Natural killer cell (primary cell): ENCODE measurements at regions not wholly inside any gene's neighbourhood (a gene's known extent, or its start where the extent isn't known, plus 50 kb on each side); places are given as distances from the start of the nearest gene placed in this dataset.
"Not testable (repeated sequence)": the region's sequence is repeated elsewhere in the genome, so short reads cannot be mapped to it uniquely, and the experiment has no call there.

Experiments used
- ATAC-seq, 3 donors: fragments of 150-1000 bp in 2 of 3; fragments of 200-7000 bp in 1 of 3; cut with Tn5 transposase; 1 replicate in 1 of 3; 2 replicates in 2 of 3; pipeline ENCODE4 v1.10.0; 2021; ENCODE audit warnings: mild to moderate bottlenecking in 2 of 3, moderate library complexity in 2 of 3
- DNase-seq, 2 donors: peaks; one replicate each; pipeline versions ENCODE4 v3.0.0 to v3.0.0-alpha.2; 2013 to 2021; ENCODE audit warnings: mixed read lengths in 1 of 2
- H3K27ac ChIP-seq: one replicate; pipeline ENCODE4 v1.5.1; 2013; ENCODE audit warnings: mild to moderate bottlenecking, low read length
- H3K27me3 ChIP-seq: one replicate; pipeline ENCODE4 v1.6.1; 2013; ENCODE audit warnings: low read length; ENCODE audit not compliant: control insufficient read depth, insufficient read depth
- H3K36me3 ChIP-seq: one replicate; pipeline ENCODE4 v1.6.1; 2013; ENCODE audit warnings: low read length; ENCODE audit not compliant: control insufficient read depth, insufficient read depth
- H3K4me1 ChIP-seq: one replicate; pipeline ENCODE4 v1.6.1; 2013; ENCODE audit warnings: low read length; ENCODE audit not compliant: control insufficient read depth, insufficient read depth
- H3K4me3 ChIP-seq: one replicate; pipeline ENCODE4 v1.5.1; 2013; ENCODE audit warnings: low read length
- H3K9me3 ChIP-seq: one replicate; pipeline ENCODE4 v1.6.1; 2013; ENCODE audit warnings: low read length; ENCODE audit not compliant: control insufficient read depth, insufficient read depth
- H3K27ac Mint-ChIP-seq, 2 donors: one replicate each; pipeline ENCODE4 v1.8.0; 2022; ENCODE audit warnings: mild to moderate bottlenecking in 2 of 2, mixed read lengths in 2 of 2, moderate library complexity in 1 of 2
- H3K27me3 Mint-ChIP-seq, 2 donors: one replicate each; pipeline ENCODE4 v1.8.0; 2022; ENCODE audit warnings: low read depth in 2 of 2, mixed read lengths in 2 of 2
- H3K36me3 Mint-ChIP-seq: one replicate; pipeline ENCODE4 v1.8.0; 2022; ENCODE audit warnings: mixed read lengths
- H3K4me1 Mint-ChIP-seq, 2 donors: one replicate each; pipeline ENCODE4 v1.8.0; 2022; ENCODE audit warnings: mixed read lengths in 2 of 2
- H3K4me3 Mint-ChIP-seq: one replicate; pipeline ENCODE4 v1.8.0; 2022; ENCODE audit warnings: mild to moderate bottlenecking, moderate library complexity, mixed read lengths
- H3K9me3 Mint-ChIP-seq, 2 donors: one replicate each; pipeline ENCODE4 v1.8.0; 2022; ENCODE audit warnings: mixed read lengths in 2 of 2
- WGBS: methylation state at CpG from one replicate; pipeline ENCODE4 v1.1.7; 2013; ENCODE audit warnings: missing lambda C conversion rate; ENCODE audit not compliant: insufficient coverage; 5-methylcytosine and 5-hydroxymethylcytosine counted together
- intact Hi-C: fragments of 100-400 bp; cut with micrococcal nuclease; formaldehyde crosslinking; loops from one replicate; pipeline ENCODE4 v1.14.2; 2022
- TF ChIP-seq, protein P1 (sequence below): fragments of 200-600 bp; IDR thresholded peaks from one replicate; pipeline ENCODE4 v1.8.0; 2022; ENCODE audit warnings: antibody characterized with exemption

- TF ChIP-seq, protein P1, sequence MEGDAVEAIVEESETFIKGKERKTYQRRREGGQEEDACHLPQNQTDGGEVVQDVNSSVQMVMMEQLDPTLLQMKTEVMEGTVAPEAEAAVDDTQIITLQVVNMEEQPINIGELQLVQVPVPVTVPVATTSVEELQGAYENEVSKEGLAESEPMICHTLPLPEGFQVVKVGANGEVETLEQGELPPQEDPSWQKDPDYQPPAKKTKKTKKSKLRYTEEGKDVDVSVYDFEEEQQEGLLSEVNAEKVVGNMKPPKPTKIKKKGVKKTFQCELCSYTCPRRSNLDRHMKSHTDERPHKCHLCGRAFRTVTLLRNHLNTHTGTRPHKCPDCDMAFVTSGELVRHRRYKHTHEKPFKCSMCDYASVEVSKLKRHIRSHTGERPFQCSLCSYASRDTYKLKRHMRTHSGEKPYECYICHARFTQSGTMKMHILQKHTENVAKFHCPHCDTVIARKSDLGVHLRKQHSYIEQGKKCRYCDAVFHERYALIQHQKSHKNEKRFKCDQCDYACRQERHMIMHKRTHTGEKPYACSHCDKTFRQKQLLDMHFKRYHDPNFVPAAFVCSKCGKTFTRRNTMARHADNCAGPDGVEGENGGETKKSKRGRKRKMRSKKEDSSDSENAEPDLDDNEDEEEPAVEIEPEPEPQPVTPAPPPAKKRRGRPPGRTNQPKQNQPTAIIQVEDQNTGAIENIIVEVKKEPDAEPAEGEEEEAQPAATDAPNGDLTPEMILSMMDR = no peak
- no peaks in the 10 kb centered on the region for H3K9me3 Mint-ChIP-seq
- H3K27ac ChIP-seq = no peak overlapping the region
- peaks cover 5% of the 10 kb centered on the region for H3K4me1 ChIP-seq
- no peak overlapping the region for H3K4me3 ChIP-seq
- ATAC-seq (no peak), DNase-seq (no peak)
- H3K27ac Mint-ChIP-seq = no peak overlapping the region
- 51% methylated on average over 9 of the region's 10 CpGs for WGBS
- no peak overlapping the region for H3K4me3 Mint-ChIP-seq
- H3K9me3 ChIP-seq = no peaks in the 10 kb centered on the region
- intact Hi-C loops = loop anchor here (10.0 kb wide), 1 partner anchor 1755 kb away; no protein-coding TSS in a partner anchor
- peaks cover 9 to 24% of the 10 kb centered on the region in 2 donors for H3K4me1 Mint-ChIP-seq
- H3K36me3 Mint-ChIP-seq = no peaks in the 10 kb centered on the region
- H3K36me3 ChIP-seq = no peaks in the 10 kb centered on the region
- H3K27me3 Mint-ChIP-seq = peaks cover 0 to 4% of the 10 kb centered on the region in 2 donors
- no peaks in the 10 kb centered on the region for H3K27me3 ChIP-seq
Measured at GRCh38 chr3:139110072-139110830, 65.6 kb upstream of the PRR23C start.

DNA sequence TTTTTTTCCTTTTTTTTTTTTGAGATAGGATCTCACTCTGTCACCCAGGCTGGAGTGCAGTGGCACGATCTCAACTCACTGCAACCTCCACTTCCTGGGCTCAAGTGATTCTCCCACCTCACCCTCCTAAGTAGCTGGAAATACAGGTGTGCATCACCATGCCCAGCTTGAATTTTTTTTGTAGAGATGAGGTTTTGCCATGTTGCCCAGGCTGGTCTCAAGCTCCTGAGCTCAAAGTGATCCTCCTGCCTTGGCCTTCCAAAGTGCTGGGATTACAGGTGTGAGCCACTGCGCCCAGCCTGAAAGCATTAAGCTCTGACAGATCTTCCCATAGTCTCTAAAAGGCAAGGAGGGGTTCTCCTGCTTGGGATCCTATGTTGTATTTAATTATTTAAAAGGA is 66.2 kb upstream of the PRR23C start:
- not testable (repeated sequence) for DNase-seq, H3K27ac ChIP-seq, H3K27me3 Mint-ChIP-seq, H3K27me3 ChIP-seq, H3K27ac Mint-ChIP-seq, H3K9me3 ChIP-seq, ATAC-seq, H3K4me1 ChIP-seq, H3K4me3 ChIP-seq, H3K36me3 Mint-ChIP-seq, H3K9me3 Mint-ChIP-seq, H3K4me3 Mint-ChIP-seq, H3K36me3 ChIP-seq
- peaks cover 9 to 24% of the 10 kb centered on the region in 2 donors for H3K4me1 Mint-ChIP-seq
- intact Hi-C loops = loop anchor here (10.0 kb wide), 1 partner anchor 1754 kb away; no protein-coding TSS in a partner anchor
- WGBS = 69% methylated on average over 2 of the region's 2 CpGs

DNA sequence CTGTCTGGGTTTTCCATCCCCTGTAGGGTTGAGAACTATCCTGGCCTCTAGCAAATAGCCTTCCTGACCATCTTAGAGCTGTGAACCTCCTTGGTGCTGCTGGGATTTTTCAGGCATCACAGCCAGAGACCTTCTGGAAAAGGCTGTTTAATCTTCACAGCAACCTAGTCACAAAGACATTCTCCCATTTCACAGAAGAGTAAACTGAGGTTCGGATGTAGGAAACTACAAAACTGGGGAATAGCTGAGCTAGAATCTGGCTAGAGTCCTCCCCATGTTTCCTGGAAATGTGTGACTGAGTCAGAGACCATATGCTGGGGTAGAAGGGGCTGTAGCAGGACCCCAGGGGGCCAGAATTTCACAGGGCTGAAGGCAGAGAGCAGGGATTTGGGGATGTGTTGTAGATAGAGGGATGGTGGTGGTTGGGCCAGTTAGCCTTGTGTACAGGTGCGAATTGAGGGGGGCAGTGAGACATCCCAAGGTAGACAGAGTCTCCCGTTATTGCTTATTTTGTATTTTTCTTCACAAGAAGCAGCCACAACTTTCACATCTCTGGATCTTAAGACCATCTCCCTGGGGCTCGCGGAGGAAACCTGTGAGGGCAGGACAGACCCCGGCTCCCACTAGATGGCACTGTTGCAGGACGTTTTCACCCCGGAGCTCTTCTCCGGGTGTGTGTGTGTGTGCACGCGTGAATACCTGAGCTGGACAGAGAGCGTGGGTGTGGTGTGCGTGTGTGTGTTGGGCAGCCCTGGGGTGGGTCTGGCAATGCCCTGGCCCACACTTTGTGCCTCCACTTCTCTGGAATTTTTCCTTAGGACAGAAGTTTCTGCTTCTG is 66.9 kb upstream of the PRR23C start:
- H3K27ac ChIP-seq = no peak overlapping the region
- H3K36me3 ChIP-seq = no peaks in the 10 kb centered on the region
- no peaks in the 10 kb centered on the region for H3K9me3 ChIP-seq
- no peaks in the 10 kb centered on the region for H3K27me3 ChIP-seq
- no peaks in the 10 kb centered on the region for H3K9me3 Mint-ChIP-seq
- TF ChIP-seq, protein P1 = peak; percentile 36
- peaks cover 5% of the 10 kb centered on the region for H3K4me1 ChIP-seq
- ATAC-seq (peak; percentile 52 to 75 (median 68)), DNase-seq (peak; percentile 34 to 66)
- H3K27me3 Mint-ChIP-seq = peaks cover 0 to 4% of the 10 kb centered on the region in 2 donors
- intact Hi-C loops = loop anchor here (2.0 to 10.0 kb wide), 2 partner anchors 217 to 1753 kb away; no protein-coding TSS in a partner anchor
- no peak overlapping the region for H3K4me3 ChIP-seq
- peaks cover 9 to 24% of the 10 kb centered on the region in 2 donors for H3K4me1 Mint-ChIP-seq
- H3K36me3 Mint-ChIP-seq = no peaks in the 10 kb centered on the region
- H3K27ac Mint-ChIP-seq = no peak overlapping the region
- H3K4me3 Mint-ChIP-seq = no peak overlapping the region
- 12% methylated on average over 12 of the region's 13 CpGs for WGBS

GRCh38 chr3:139112230-139112558 is 67.5 kb upstream of the PRR23C start:
- DNase-seq (no peak), ATAC-seq (peak in 2 of 3 donors; percentile 4 to 18)
- Mint-ChIP-seq H3K4me1 (peaks cover 9 to 24% of the 10 kb centered on the region in 2 donors), H3K4me3 (no peak overlapping the region), H3K27ac (no peak overlapping the region), H3K9me3 (no peaks in the 10 kb centered on the region), H3K36me3 (no peaks in the 10 kb centered on the region), H3K27me3 (peaks cover 0 to 4% of the 10 kb centered on the region in 2 donors)
- WGBS = 0% methylated on average over 1 of the region's 1 CpG
- no peaks in the 10 kb centered on the region for H3K9me3 ChIP-seq
- no peak overlapping the region for H3K4me3 ChIP-seq
- intact Hi-C loops = loop anchor here (2.0 to 10.0 kb wide), 2 partner anchors 217 to 1753 kb away; no protein-coding TSS in a partner anchor
- no peaks in the 10 kb centered on the region for H3K36me3 ChIP-seq
- H3K4me1 ChIP-seq = peaks cover 5% of the 10 kb centered on the region
- TF ChIP-seq, protein P1 = no peak
- no peaks in the 10 kb centered on the region for H3K27me3 ChIP-seq
- H3K27ac ChIP-seq = no peak overlapping the region
